GM21786 (cell line): ENCODE measurements at regions not wholly inside any gene's neighbourhood (a gene's known extent, or its start where the extent isn't known, plus 50 kb on each side); places are given as distances from the start of the nearest gene placed in this dataset.
A peak's percentile ranks its signal among the peaks of the same experiment; 100 is the strongest.

Experiments
- ATAC-seq: cut with Tn5 transposase; IDR thresholded peaks from one replicate; pipeline ENCODE4 v1.9.1; 2021; ENCODE audit not compliant: unreplicated experiment

GRCh38 chr4:137213372-137214173 is 318.7 kb downstream of the PCDH18 start:
- ATAC-seq, result no peak

GRCh38 chr4:137212601-137213000 is 319.7 kb downstream of the PCDH18 start:
- ATAC-seq, result no peak

- ATAC-seq, result no peak
Observed at GRCh38 chr4:137209240-137209639, 323.1 kb downstream of the PCDH18 start.

GRCh38 chr4:137206781-137207180 is 325.5 kb downstream of the PCDH18 start:
- ATAC-seq, result no peak

- no peak for ATAC-seq
Observed at GRCh38 chr4:137203601-137204000, 328.7 kb downstream of the PCDH18 start.

- ATAC-seq, result no peak
Observed at GRCh38 chr4:137200322-137200721, 332.0 kb downstream of the PCDH18 start.

GRCh38 chr4:137198791-137199190 is 333.5 kb downstream of the PCDH18 start:
- ATAC-seq, result no peak

GRCh38 chr4:137194670-137195069 is 337.6 kb downstream of the PCDH18 start:
- no peak for ATAC-seq

GRCh38 chr4:137193564-137193963 is 338.7 kb downstream of the PCDH18 start:
- ATAC-seq, result no peak

GRCh38 chr4:137181293-137181899 is 350.9 kb downstream of the PCDH18 start:
- no peak for ATAC-seq

GRCh38 chr4:137180349-137180748 is 351.9 kb downstream of the PCDH18 start:
- ATAC-seq, result no peak

GRCh38 chr4:137156807-137157206 is 375.5 kb downstream of the PCDH18 start:
- no peak for ATAC-seq

- no peak for ATAC-seq
Observed at GRCh38 chr4:137156054-137156453, 376.2 kb downstream of the PCDH18 start.

- ATAC-seq, result no peak
Observed at GRCh38 chr4:137131201-137131600, 401.1 kb downstream of the PCDH18 start.

- no peak for ATAC-seq
Observed at GRCh38 chr4:137129845-137130244, 402.4 kb downstream of the PCDH18 start.

GRCh38 chr4:137129441-137129840 is 402.9 kb downstream of the PCDH18 start:
- no peak for ATAC-seq

GRCh38 chr4:137125011-137125410 is 407.3 kb downstream of the PCDH18 start:
- ATAC-seq, result no peak

GRCh38 chr4:137124278-137124932 is 407.9 kb downstream of the PCDH18 start:
- ATAC-seq, result peak; percentile 90

- no peak for ATAC-seq
Observed at GRCh38 chr4:137122876-137123275, 409.4 kb downstream of the PCDH18 start.

GRCh38 chr4:137116144-137116543 is 416.1 kb downstream of the PCDH18 start:
- no peak for ATAC-seq

GRCh38 chr4:137106733-137107132 is 425.6 kb downstream of the PCDH18 start:
- no peak for ATAC-seq

GRCh38 chr4:137106287-137106686 is 426.0 kb downstream of the PCDH18 start:
- ATAC-seq, result no peak
